ENCODE measurements at regions not wholly inside any gene's neighbourhood (a gene's known extent, or its start where the extent isn't known, plus 50 kb on each side); places are given as distances from the start of the nearest gene placed in this dataset.

DNA sequence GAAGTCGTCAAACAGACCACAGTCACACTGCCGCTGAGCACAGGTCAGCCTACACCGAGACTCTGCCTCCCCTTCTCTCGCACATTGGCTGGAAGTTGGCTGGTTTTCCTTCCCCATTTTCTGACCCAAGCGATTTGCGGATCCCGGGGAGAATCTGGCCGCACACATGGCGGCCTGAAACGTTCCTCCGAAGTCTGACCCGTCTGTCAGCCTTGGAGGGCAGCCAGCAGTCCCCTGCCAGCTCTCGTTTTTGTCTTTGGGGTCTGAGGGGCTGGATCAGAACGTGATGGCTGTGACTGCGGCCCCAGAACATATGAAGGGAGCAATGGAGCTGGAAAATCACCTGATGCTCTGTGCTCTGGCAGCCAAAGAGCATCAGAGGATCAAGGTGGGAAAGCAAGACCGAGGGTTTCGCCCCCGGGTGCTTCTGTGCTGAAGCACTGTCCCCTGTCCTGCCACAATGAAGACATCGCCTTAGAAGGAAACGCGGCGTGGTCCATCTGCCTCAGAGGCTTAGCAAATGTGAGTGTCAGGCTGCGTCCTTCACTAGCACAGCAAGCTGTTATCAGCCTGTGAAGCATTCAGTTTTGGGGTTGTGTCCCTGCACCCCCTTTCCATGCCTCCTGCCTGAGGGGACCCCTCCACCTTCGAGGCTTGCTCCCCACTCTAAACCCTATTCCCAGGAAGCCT lies 119.3 kb upstream of the SHH start:
- in situ Hi-C loops (cut with MboI; ENCODE audit: low sequenced_read_pairs, unreplicated experiment): no loop called here
- TF ChIP-seq, protein P1, sequence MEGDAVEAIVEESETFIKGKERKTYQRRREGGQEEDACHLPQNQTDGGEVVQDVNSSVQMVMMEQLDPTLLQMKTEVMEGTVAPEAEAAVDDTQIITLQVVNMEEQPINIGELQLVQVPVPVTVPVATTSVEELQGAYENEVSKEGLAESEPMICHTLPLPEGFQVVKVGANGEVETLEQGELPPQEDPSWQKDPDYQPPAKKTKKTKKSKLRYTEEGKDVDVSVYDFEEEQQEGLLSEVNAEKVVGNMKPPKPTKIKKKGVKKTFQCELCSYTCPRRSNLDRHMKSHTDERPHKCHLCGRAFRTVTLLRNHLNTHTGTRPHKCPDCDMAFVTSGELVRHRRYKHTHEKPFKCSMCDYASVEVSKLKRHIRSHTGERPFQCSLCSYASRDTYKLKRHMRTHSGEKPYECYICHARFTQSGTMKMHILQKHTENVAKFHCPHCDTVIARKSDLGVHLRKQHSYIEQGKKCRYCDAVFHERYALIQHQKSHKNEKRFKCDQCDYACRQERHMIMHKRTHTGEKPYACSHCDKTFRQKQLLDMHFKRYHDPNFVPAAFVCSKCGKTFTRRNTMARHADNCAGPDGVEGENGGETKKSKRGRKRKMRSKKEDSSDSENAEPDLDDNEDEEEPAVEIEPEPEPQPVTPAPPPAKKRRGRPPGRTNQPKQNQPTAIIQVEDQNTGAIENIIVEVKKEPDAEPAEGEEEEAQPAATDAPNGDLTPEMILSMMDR (IDR thresholded peaks at IDR 0.05; ENCODE audit: borderline replicate concordance, control extremely low read depth, extremely low read depth, insufficient read depth, missing control alignments): no peak

DNA sequence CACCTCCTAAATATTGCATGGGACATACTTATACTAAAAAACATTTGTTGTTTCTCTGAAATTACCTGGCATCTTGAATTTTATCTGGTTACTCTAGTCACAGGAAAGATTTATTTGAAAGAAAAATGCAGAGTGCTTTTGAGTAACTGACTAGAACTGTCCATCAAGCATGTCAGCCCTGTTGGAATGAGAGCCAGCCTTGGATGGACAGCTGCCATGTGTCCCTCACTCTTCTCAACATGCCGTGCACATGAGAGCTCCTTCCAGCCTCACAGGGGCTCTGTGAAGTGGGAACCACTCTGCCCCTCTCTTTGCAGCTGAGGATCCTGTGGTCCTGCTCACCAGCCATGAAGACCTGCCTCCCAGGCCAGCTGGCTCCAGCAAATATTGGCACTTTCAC lies 118.3 kb upstream of the SHH start:
- in situ Hi-C loops (cut with MboI; ENCODE audit: low sequenced_read_pairs, unreplicated experiment): no loop called here
- TF ChIP-seq, protein P1 (IDR thresholded peaks at IDR 0.05; ENCODE audit: borderline replicate concordance, control extremely low read depth, extremely low read depth, insufficient read depth, missing control alignments): no peak
- no peak for DNase-seq (ENCODE audit: low spot score)

More for the DNA sequence above, 119.3 kb upstream of the SHH start:
- no peak for DNase-seq (ENCODE audit: low spot score)

DNA sequence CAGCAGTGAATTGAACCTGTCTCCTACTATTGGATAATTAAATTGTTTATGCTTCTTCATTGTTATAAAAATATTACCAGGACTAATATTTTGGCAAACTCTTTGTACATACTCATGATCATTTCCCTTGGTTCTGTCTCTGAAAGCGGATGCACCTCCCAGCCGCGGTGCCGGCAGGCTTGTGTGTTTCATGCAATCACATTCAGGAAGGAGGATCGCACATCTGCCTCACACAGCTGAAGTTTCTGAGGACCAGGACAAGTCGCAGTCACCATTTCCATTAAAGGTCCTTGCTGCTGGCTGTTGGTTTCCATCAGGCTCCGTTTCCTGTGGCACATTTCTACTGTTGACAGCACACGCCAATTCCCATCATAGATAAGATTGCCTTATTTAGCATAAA lies 117.8 kb upstream of the SHH start:
- no peak for DNase-seq (ENCODE audit: low spot score)
- in situ Hi-C loops (cut with MboI; ENCODE audit: low sequenced_read_pairs, unreplicated experiment): no loop called here
- TF ChIP-seq, protein P1 (IDR thresholded peaks at IDR 0.05; ENCODE audit: borderline replicate concordance, control extremely low read depth, extremely low read depth, insufficient read depth, missing control alignments): no peak

DNA sequence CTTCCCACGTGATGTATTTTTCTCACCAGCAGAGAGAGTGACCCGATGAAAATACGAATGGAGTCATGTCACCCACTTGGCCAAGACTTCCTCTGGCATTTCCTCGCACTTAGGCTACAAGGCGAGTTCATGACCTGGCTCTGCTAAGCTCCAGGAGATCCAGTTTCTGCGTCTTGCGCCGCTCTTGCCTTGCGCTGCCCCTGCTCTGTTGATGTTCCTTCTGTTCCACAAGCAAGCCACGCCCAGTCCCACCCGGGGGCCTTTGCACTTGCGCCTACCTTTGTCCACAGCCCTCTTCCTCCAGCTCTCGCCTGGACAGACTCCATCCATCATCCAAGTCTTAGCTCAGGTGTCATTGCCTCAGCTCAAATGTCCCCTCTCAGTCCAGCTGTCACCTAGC lies 116.3 kb upstream of the SHH start:
- in situ Hi-C loops (cut with MboI; ENCODE audit: low sequenced_read_pairs, unreplicated experiment): no loop called here
- no peak for DNase-seq (ENCODE audit: low spot score)
- TF ChIP-seq, protein P1 (IDR thresholded peaks at IDR 0.05; ENCODE audit: borderline replicate concordance, control extremely low read depth, extremely low read depth, insufficient read depth, missing control alignments): no peak

DNA sequence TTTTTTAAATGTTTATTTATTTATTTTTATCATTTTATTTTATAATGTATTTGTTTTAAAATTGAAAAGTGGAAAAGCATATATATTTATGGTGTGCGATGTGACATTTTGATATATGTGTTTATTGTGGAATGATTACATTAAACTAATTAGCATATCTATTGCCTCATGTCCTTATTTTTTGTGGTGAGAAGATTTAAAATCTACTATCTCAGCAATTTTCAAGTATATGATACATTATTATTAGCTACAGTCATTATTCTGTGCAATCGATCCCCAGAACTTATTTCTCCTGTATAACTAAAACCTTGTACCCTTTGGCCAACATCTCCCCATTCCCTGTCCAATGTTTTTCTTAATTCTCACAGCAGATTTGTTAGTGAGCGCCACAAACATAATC lies 115.6 kb upstream of the SHH start:
- no peak for DNase-seq (ENCODE audit: low spot score)
- in situ Hi-C loops (cut with MboI; ENCODE audit: low sequenced_read_pairs, unreplicated experiment): no loop called here
- TF ChIP-seq, protein P1 (IDR thresholded peaks at IDR 0.05; ENCODE audit: borderline replicate concordance, control extremely low read depth, extremely low read depth, insufficient read depth, missing control alignments): no peak

DNA sequence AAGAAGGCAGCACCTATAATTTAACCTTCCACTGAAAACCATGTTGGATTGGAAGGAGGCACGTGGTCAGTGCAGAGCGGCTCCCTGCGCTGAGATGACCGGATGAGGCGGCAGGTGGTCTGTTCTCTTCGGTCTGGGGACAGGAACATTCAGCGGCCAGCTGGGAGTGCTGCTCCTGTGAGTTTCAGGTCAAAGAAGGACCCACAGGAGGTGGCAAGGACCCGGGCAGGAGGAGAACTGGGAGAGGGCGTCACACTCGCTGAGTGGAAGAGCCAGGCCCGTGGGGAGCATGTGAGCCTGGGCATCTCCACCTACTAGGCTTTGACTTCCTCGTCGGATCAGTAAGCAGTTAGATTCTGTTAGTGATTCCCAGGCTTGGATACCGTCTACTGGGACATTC lies 113.4 kb upstream of the SHH start:
- in situ Hi-C loops (cut with MboI; ENCODE audit: low sequenced_read_pairs, unreplicated experiment): no loop called here
- DNase-seq (ENCODE audit: low spot score): no peak
- TF ChIP-seq, protein P1 (IDR thresholded peaks at IDR 0.05; ENCODE audit: borderline replicate concordance, control extremely low read depth, extremely low read depth, insufficient read depth, missing control alignments): no peak
